ENCODE measurements at regions not wholly inside any gene's neighbourhood (a gene's known extent, or its start where the extent isn't known, plus 50 kb on each side); places are given as distances from the start of the nearest gene placed in this dataset.

GRCh38 chr14:99095369-99095768, 176.6 kb downstream of the BCL11B start:
- no peak for DNase-seq (ENCODE audit: low spot score)

DNA sequence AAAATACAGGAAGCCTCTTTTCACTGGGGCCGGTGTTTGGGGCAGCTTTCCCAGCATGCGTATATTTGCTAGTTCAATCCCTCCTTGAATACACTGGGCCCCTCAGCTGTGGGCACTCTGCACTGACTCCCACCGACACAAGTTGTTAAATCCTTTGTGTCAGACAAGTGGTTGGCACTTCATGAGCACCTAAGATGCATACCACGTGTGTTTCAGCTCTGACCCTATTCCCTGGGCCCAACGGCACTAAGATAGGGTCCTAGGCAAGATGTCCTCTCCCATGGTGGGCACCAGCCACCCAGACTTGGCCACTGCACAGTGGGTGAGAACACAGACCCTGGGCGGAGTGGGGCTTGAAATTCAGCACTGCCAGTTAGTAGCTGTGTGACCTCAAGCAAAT, 173.8 kb downstream of the BCL11B start:
- DNase-seq (ENCODE audit: low spot score) = no peak

GRCh38 chr14:99099051-99099787, 172.8 kb downstream of the BCL11B start:
- no peak for DNase-seq (ENCODE audit: low spot score)

GRCh38 chr14:99100497-99101270, 171.3 kb downstream of the BCL11B start:
- no peak for DNase-seq (ENCODE audit: low spot score)

GRCh38 chr14:99101855-99102461, 170.0 kb downstream of the BCL11B start:
- no peak for DNase-seq (ENCODE audit: low spot score)

- DNase-seq (ENCODE audit: low spot score) = no peak
Measured at GRCh38 chr14:99116741-99117295, 155.2 kb downstream of the BCL11B start.

- DNase-seq (ENCODE audit: low spot score) = no peak
Measured at GRCh38 chr14:99117671-99118045, 154.3 kb downstream of the BCL11B start.

- DNase-seq (ENCODE audit: low spot score) = no peak
Measured at GRCh38 chr14:99118046-99118721, 153.8 kb downstream of the BCL11B start.

DNA sequence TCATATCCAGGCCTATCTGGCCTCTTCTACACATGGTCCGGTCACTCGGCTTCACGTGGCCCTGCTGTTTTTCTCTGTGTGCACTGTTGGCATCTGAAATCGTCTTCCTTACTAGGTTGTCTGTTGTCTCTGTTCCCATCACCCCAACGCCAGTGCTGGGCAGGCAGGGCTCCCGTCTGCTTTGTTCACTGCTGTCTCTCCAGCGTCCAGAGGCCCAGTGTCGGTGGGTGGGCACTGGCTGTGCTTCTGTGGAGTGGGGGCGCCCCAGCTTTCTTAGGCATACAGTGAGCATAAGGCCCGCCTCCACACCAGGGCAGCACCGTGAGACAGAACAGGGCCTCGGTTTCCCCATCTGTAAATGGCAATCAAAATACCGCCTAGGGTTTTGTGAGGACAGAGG, 153.1 kb downstream of the BCL11B start:
- DNase-seq (ENCODE audit: low spot score) = no peak
